ENCODE measurements at regions not wholly inside any gene's neighbourhood (a gene's known extent, or its start where the extent isn't known, plus 50 kb on each side); places are given as distances from the start of the nearest gene placed in this dataset.
"Not testable (repeated sequence)": the region's sequence is repeated elsewhere in the genome, so short reads cannot be mapped to it uniquely, and the experiment has no call there.

DNA sequence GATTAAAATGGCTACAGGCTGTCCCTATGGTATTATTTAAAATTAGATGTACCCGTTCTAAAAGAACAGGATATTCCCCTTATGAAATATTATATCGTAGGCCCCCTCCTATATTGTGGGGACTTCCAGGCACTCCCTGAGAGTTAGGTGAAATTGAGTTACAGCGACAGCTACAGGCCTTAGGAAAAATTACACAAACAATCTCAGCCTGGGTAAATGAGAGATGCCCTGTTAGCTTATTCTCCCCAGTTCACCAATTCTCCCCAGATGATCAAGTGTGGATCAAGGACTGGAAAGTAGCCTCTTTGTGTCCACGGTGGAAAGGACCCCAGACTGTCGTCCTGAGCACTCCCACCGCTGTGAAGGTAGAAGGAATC is 67.1 kb upstream of the FAM90A26 start:
- TF ChIP-seq CTCF, POLR2A (IDR thresholded peaks at IDR 0.05): not testable (repeated sequence)
